SKM-1 (cell line): ENCODE measurements at regions not wholly inside any gene's neighbourhood (a gene's known extent, or its start where the extent isn't known, plus 50 kb on each side); places are given as distances from the start of the nearest gene placed in this dataset.
"Not testable (repeated sequence)": the region's sequence is repeated elsewhere in the genome, so short reads cannot be mapped to it uniquely, and the experiment has no call there.

ENCODE experiments used
- DNase-seq: peaks from one replicate; lab custom pipeline; 2025; ENCODE audit not compliant: unreplicated experiment; lab: John Stamatoyannopoulos, UW

- no peak for DNase-seq
These were observed 68.1 kb upstream of the CEP85L start for GRCh38 chr6:118719351-118720124.

- DNase-seq, result no peak
These were observed 67.5 kb upstream of the CEP85L start for GRCh38 chr6:118718903-118719302.

GRCh38 chr6:118718297-118718696, 66.9 kb upstream of the CEP85L start:
- no peak for DNase-seq

GRCh38 chr6:118717106-118717505, 65.7 kb upstream of the CEP85L start:
- DNase-seq, result no peak

- not testable (repeated sequence) for DNase-seq
These were observed 64.5 kb upstream of the CEP85L start for GRCh38 chr6:118715907-118716306.

- DNase-seq, result no peak
These were observed 64.0 kb upstream of the CEP85L start for GRCh38 chr6:118715376-118715775.

- no peak for DNase-seq
These were observed 63.4 kb upstream of the CEP85L start for GRCh38 chr6:118714756-118715155.

- no peak for DNase-seq
These were observed 61.6 kb upstream of the CEP85L start for GRCh38 chr6:118712969-118713368.

- no peak for DNase-seq
These were observed 59.2 kb upstream of the CEP85L start for GRCh38 chr6:118710616-118711015.

- no peak for DNase-seq
These were observed 58.5 kb upstream of the CEP85L start for GRCh38 chr6:118709859-118710350.

GRCh38 chr6:118708744-118709143, 57.4 kb upstream of the CEP85L start:
- DNase-seq, result no peak

- no peak for DNase-seq
These were observed 56.7 kb upstream of the CEP85L start for GRCh38 chr6:118708055-118708454.

- DNase-seq, result no peak
These were observed 55.3 kb upstream of the CEP85L start for GRCh38 chr6:118706702-118707101.

GRCh38 chr6:118705544-118706491, 54.4 kb upstream of the CEP85L start:
- no peak for DNase-seq

- DNase-seq, result no peak
These were observed 53.5 kb upstream of the CEP85L start for GRCh38 chr6:118704915-118705314.

- DNase-seq, result not testable (repeated sequence)
These were observed 49.9 kb upstream of the CEP85L start for GRCh38 chr6:118701260-118701659.
